MG63 (cell line): ENCODE measurements at regions not wholly inside any gene's neighbourhood (a gene's known extent, or its start where the extent isn't known, plus 50 kb on each side); places are given as distances from the start of the nearest gene placed in this dataset.
"Not testable (repeated sequence)": the region's sequence is repeated elsewhere in the genome, so short reads cannot be mapped to it uniquely, and the experiment has no call there.

ENCODE experiments used
- DNase-seq: peaks from one replicate; pipeline ENCODE4 v3.0.0-alpha.2; 2020
- H3K27me3 ChIP-seq: fragments of 250-450 bp; sonication (Bioruptor Pico); 2 replicates; pipeline ENCODE4 v1.5.1; 2020; ENCODE audit warnings: mild to moderate bottlenecking, moderate library complexity
- H3K36me3 ChIP-seq: fragments of 250-450 bp; sonication (Bioruptor Pico); 2 replicates; pipeline ENCODE4 v1.5.1; 2020; ENCODE audit warnings: mild to moderate bottlenecking, moderate library complexity
- H3K4me3 ChIP-seq: fragments of 250-450 bp; sonication (Bioruptor Pico); 2 replicates; pipeline ENCODE4 v1.5.1; 2020; ENCODE audit warnings: mild to moderate bottlenecking, moderate library complexity
- H3K9me3 ChIP-seq: fragments of 250-450 bp; sonication (Bioruptor Pico); 2 replicates; pipeline ENCODE4 v1.5.1; 2020; ENCODE audit warnings: mild to moderate bottlenecking, moderate library complexity

GRCh38 chr13:71382285-71382684 lies 484.7 kb downstream of the DACH1 start:
- no peaks in the 10 kb centered on the region for H3K27me3 ChIP-seq
- no peak overlapping the region for H3K4me3 ChIP-seq
- H3K36me3 ChIP-seq: no peaks in the 10 kb centered on the region
- no peak for DNase-seq
- no peaks in the 10 kb centered on the region for H3K9me3 ChIP-seq

GRCh38 chr13:71380191-71380590 lies 486.8 kb downstream of the DACH1 start:
- Histone ChIP-seq H3K27me3 (no peaks in the 10 kb centered on the region), H3K36me3 (no peaks in the 10 kb centered on the region), H3K9me3 (no peaks in the 10 kb centered on the region), H3K4me3 (no peak overlapping the region)
- DNase-seq: no peak

GRCh38 chr13:71378961-71379905 lies 487.8 kb downstream of the DACH1 start:
- Histone ChIP-seq H3K4me3 (peak overlapping the region; percentile 23), H3K36me3 (no peaks in the 10 kb centered on the region), H3K9me3 (no peaks in the 10 kb centered on the region)

GRCh38 chr13:71374471-71375049 lies 492.4 kb downstream of the DACH1 start:
- H3K27me3 ChIP-seq: no peaks in the 10 kb centered on the region
- no peaks in the 10 kb centered on the region for H3K36me3 ChIP-seq
- DNase-seq: no peak
- H3K4me3 ChIP-seq: no peak overlapping the region
- H3K9me3 ChIP-seq: no peaks in the 10 kb centered on the region

More at GRCh38 chr13:71378961-71379905, 487.8 kb downstream of the DACH1 start:
- no peaks in the 10 kb centered on the region for H3K27me3 ChIP-seq
- DNase-seq: no peak

GRCh38 chr13:71368336-71368735 lies 498.7 kb downstream of the DACH1 start:
- DNase-seq: no peak
- no peaks in the 10 kb centered on the region for H3K36me3 ChIP-seq
- H3K27me3 ChIP-seq: no peaks in the 10 kb centered on the region
- no peaks in the 10 kb centered on the region; the same call in 1 of the 2 replicates for H3K9me3 ChIP-seq
- H3K4me3 ChIP-seq: no peak overlapping the region

GRCh38 chr13:71360041-71360440 lies 507.0 kb downstream of the DACH1 start:
- H3K9me3 ChIP-seq: no peaks in the 10 kb centered on the region
- no peaks in the 10 kb centered on the region for H3K27me3 ChIP-seq
- no peaks in the 10 kb centered on the region for H3K36me3 ChIP-seq
- no peak for DNase-seq
- H3K4me3 ChIP-seq: no peak overlapping the region

GRCh38 chr13:71359641-71360040 lies 507.4 kb downstream of the DACH1 start:
- Histone ChIP-seq H3K9me3 (no peaks in the 10 kb centered on the region), H3K27me3 (no peaks in the 10 kb centered on the region), H3K36me3 (no peaks in the 10 kb centered on the region), H3K4me3 (no peak overlapping the region)
- no peak for DNase-seq

GRCh38 chr13:71358218-71358617 lies 508.8 kb downstream of the DACH1 start:
- H3K27me3 ChIP-seq: no peaks in the 10 kb centered on the region
- DNase-seq: no peak
- no peak overlapping the region for H3K4me3 ChIP-seq
- H3K36me3 ChIP-seq: no peaks in the 10 kb centered on the region
- H3K9me3 ChIP-seq: no peaks in the 10 kb centered on the region

GRCh38 chr13:71355010-71355409 lies 512.0 kb downstream of the DACH1 start:
- Histone ChIP-seq H3K4me3 (no peak overlapping the region), H3K9me3 (no peaks in the 10 kb centered on the region)
- no peak for DNase-seq

GRCh38 chr13:71350886-71351285 lies 516.1 kb downstream of the DACH1 start:
- H3K4me3 ChIP-seq: no peak overlapping the region
- DNase-seq: no peak
- H3K27me3 ChIP-seq: no peaks in the 10 kb centered on the region
- no peaks in the 10 kb centered on the region for H3K9me3 ChIP-seq
- no peaks in the 10 kb centered on the region for H3K36me3 ChIP-seq

More at GRCh38 chr13:71355010-71355409, 512.0 kb downstream of the DACH1 start:
- Histone ChIP-seq H3K27me3 (no peaks in the 10 kb centered on the region), H3K36me3 (no peaks in the 10 kb centered on the region)

GRCh38 chr13:71345856-71346255 lies 521.1 kb downstream of the DACH1 start:
- not testable (repeated sequence) for H3K4me3 ChIP-seq, H3K36me3 ChIP-seq, H3K9me3 ChIP-seq, H3K27me3 ChIP-seq, DNase-seq

GRCh38 chr13:71339736-71340135 lies 527.3 kb downstream of the DACH1 start:
- DNase-seq: no peak
- H3K9me3 ChIP-seq: no peaks in the 10 kb centered on the region
- no peak overlapping the region for H3K4me3 ChIP-seq
- no peaks in the 10 kb centered on the region for H3K36me3 ChIP-seq
- H3K27me3 ChIP-seq: no peaks in the 10 kb centered on the region

GRCh38 chr13:71339005-71339404 lies 528.0 kb downstream of the DACH1 start:
- no peaks in the 10 kb centered on the region for H3K27me3 ChIP-seq
- H3K36me3 ChIP-seq: no peaks in the 10 kb centered on the region
- no peak for DNase-seq
- H3K4me3 ChIP-seq: no peak overlapping the region
- H3K9me3 ChIP-seq: no peaks in the 10 kb centered on the region

GRCh38 chr13:71338070-71338469 lies 528.9 kb downstream of the DACH1 start:
- H3K9me3 ChIP-seq: no peaks in the 10 kb centered on the region
- H3K4me3 ChIP-seq: no peak overlapping the region
- no peak for DNase-seq
- no peaks in the 10 kb centered on the region for H3K27me3 ChIP-seq
- H3K36me3 ChIP-seq: no peaks in the 10 kb centered on the region

- no peak for DNase-seq
- Histone ChIP-seq H3K4me3 (no peak overlapping the region), H3K36me3 (no peaks in the 10 kb centered on the region), H3K9me3 (no peaks in the 10 kb centered on the region), H3K27me3 (no peaks in the 10 kb centered on the region)
Measured at GRCh38 chr13:71327266-71327665, 539.7 kb downstream of the DACH1 start.

- H3K27me3 ChIP-seq: no peaks in the 10 kb centered on the region
- no peaks in the 10 kb centered on the region for H3K9me3 ChIP-seq
- H3K36me3 ChIP-seq: no peaks in the 10 kb centered on the region
- no peak for DNase-seq
- H3K4me3 ChIP-seq: no peak overlapping the region
Measured at GRCh38 chr13:71325556-71325955, 541.4 kb downstream of the DACH1 start.

- Histone ChIP-seq H3K9me3 (no peaks in the 10 kb centered on the region), H3K4me3 (no peak overlapping the region), H3K27me3 (no peaks in the 10 kb centered on the region), H3K36me3 (no peaks in the 10 kb centered on the region)
- no peak for DNase-seq
Measured at GRCh38 chr13:71323266-71323665, 543.7 kb downstream of the DACH1 start.

GRCh38 chr13:71320452-71320851 lies 546.6 kb downstream of the DACH1 start:
- Histone ChIP-seq H3K27me3 (no peaks in the 10 kb centered on the region), H3K4me3 (no peak overlapping the region), H3K9me3 (no peaks in the 10 kb centered on the region), H3K36me3 (no peaks in the 10 kb centered on the region)
- DNase-seq: no peak
